WERI-Rb-1 (cell line): ENCODE measurements at regions not wholly inside any gene's neighbourhood (a gene's known extent, or its start where the extent isn't known, plus 50 kb on each side); places are given as distances from the start of the nearest gene placed in this dataset.

Source experiments
- DNase-seq: peaks from one replicate; pipeline ENCODE4 v3.0.0-alpha.2; 2020
- H3K27ac ChIP-seq: fragments of 250-450 bp; sonication (Bioruptor Pico); 2 replicates; pipeline ENCODE4 v1.5.1; 2020; ENCODE audit warnings: mild to moderate bottlenecking, moderate library complexity
- H3K27me3 ChIP-seq: fragments of 250-450 bp; sonication (Bioruptor Pico); 2 replicates; pipeline ENCODE4 v1.5.1; 2021; ENCODE audit warnings: mild to moderate bottlenecking, low read depth, moderate library complexity; ENCODE audit not compliant: insufficient read depth, severe bottlenecking
- H3K36me3 ChIP-seq: fragments of 250-450 bp; sonication (Bioruptor Pico); 2 replicates; pipeline ENCODE4 v1.5.1; 2020; ENCODE audit warnings: mild to moderate bottlenecking, moderate library complexity
- H3K4me3 ChIP-seq: 2 replicates; pipeline ENCODE4 v1.5.1; 2011; ENCODE audit warnings: low read depth, mild to moderate bottlenecking, control low read depth, low read length
- H3K9me3 ChIP-seq: fragments of 250-450 bp; sonication (Bioruptor Pico); 2 replicates; pipeline ENCODE4 v1.5.1; 2021; ENCODE audit warnings: mild to moderate bottlenecking, moderate library complexity; ENCODE audit not compliant: severe bottlenecking
- TF ChIP-seq, protein P1 (sequence below): IDR thresholded peaks from 2 replicates; pipeline ENCODE4 v1.5.1; 2011; ENCODE audit warnings: low read depth, mild to moderate bottlenecking, control low read depth, inconsistent platforms, low read length

- H3K36me3 ChIP-seq, result no peaks in the 10 kb centered on the region
- no peak overlapping the region for H3K27ac ChIP-seq
- no peak for DNase-seq
- TF ChIP-seq, protein P1, sequence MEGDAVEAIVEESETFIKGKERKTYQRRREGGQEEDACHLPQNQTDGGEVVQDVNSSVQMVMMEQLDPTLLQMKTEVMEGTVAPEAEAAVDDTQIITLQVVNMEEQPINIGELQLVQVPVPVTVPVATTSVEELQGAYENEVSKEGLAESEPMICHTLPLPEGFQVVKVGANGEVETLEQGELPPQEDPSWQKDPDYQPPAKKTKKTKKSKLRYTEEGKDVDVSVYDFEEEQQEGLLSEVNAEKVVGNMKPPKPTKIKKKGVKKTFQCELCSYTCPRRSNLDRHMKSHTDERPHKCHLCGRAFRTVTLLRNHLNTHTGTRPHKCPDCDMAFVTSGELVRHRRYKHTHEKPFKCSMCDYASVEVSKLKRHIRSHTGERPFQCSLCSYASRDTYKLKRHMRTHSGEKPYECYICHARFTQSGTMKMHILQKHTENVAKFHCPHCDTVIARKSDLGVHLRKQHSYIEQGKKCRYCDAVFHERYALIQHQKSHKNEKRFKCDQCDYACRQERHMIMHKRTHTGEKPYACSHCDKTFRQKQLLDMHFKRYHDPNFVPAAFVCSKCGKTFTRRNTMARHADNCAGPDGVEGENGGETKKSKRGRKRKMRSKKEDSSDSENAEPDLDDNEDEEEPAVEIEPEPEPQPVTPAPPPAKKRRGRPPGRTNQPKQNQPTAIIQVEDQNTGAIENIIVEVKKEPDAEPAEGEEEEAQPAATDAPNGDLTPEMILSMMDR, result no peak
- H3K4me3 ChIP-seq, result no peak overlapping the region
- peaks cover 59% of the 10 kb centered on the region for H3K27me3 ChIP-seq
- H3K9me3 ChIP-seq, result no peaks in the 10 kb centered on the region
Measured at GRCh38 chr21:21730512-21730911, 732.3 kb downstream of the NCAM2 start.

- Histone ChIP-seq H3K27me3 (peaks cover 56% of the 10 kb centered on the region), H3K9me3 (no peaks in the 10 kb centered on the region), H3K27ac (no peak overlapping the region), H3K36me3 (no peaks in the 10 kb centered on the region), H3K4me3 (no peak overlapping the region)
- no peak for DNase-seq
- TF ChIP-seq, protein P1, result no peak
Measured at GRCh38 chr21:21731626-21732025, 733.4 kb downstream of the NCAM2 start.

- H3K36me3 ChIP-seq, result no peaks in the 10 kb centered on the region
- DNase-seq, result no peak
- peaks cover 51% of the 10 kb centered on the region for H3K27me3 ChIP-seq
- H3K4me3 ChIP-seq, result no peak overlapping the region
- H3K27ac ChIP-seq, result no peak overlapping the region
- TF ChIP-seq, protein P1, result no peak
- no peaks in the 10 kb centered on the region for H3K9me3 ChIP-seq
Measured at GRCh38 chr21:21734088-21734487, 735.9 kb downstream of the NCAM2 start.

- Histone ChIP-seq H3K27me3 (peaks cover 46% of the 10 kb centered on the region), H3K27ac (no peak overlapping the region), H3K36me3 (no peaks in the 10 kb centered on the region), H3K4me3 (no peak overlapping the region), H3K9me3 (no peaks in the 10 kb centered on the region)
- no peak for DNase-seq
- TF ChIP-seq, protein P1, result no peak
Measured at GRCh38 chr21:21737186-21737585, 739.0 kb downstream of the NCAM2 start.

DNA sequence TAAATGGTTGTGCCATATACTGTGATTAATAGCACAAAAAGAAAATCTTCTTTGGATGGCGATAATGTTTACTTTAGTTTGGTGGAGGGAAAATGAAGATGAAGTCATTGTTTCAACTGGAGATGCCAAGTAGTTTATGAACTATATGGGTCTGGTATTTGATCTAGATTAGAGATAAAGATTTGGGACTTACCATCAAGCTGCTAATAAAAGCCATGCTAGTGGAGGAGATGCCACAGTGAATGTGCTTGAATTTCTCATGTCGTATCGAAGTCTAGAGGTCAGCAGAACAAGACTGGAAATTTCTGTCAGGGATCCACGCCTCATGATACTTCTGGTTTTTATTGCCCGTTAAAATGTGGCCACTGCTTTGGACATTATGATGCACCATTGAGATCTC, 742.0 kb downstream of the NCAM2 start:
- peaks cover 60% of the 10 kb centered on the region for H3K27me3 ChIP-seq
- no peaks in the 10 kb centered on the region for H3K9me3 ChIP-seq
- no peak overlapping the region for H3K27ac ChIP-seq
- no peaks in the 10 kb centered on the region for H3K36me3 ChIP-seq
- no peak for DNase-seq
- TF ChIP-seq, protein P1, result no peak
- H3K4me3 ChIP-seq, result no peak overlapping the region

- no peaks in the 10 kb centered on the region for H3K36me3 ChIP-seq
- DNase-seq, result no peak
- H3K27me3 ChIP-seq, result peaks cover 43% of the 10 kb centered on the region
- TF ChIP-seq, protein P1, result no peak
- H3K27ac ChIP-seq, result no peak overlapping the region
- H3K4me3 ChIP-seq, result no peak overlapping the region
- H3K9me3 ChIP-seq, result no peaks in the 10 kb centered on the region
Measured at GRCh38 chr21:21750124-21750825, 752.1 kb downstream of the NCAM2 start.
